ENCODE measurements at regions not wholly inside any gene's neighbourhood (a gene's known extent, or its start where the extent isn't known, plus 50 kb on each side); places are given as distances from the start of the nearest gene placed in this dataset.
"Not testable (repeated sequence)": the region's sequence is repeated elsewhere in the genome, so short reads cannot be mapped to it uniquely, and the experiment has no call there.

- DNase-seq = no peak
Measured at GRCh38 chr16:85510041-85510659, 103.0 kb upstream of the GSE1 start.

DNA sequence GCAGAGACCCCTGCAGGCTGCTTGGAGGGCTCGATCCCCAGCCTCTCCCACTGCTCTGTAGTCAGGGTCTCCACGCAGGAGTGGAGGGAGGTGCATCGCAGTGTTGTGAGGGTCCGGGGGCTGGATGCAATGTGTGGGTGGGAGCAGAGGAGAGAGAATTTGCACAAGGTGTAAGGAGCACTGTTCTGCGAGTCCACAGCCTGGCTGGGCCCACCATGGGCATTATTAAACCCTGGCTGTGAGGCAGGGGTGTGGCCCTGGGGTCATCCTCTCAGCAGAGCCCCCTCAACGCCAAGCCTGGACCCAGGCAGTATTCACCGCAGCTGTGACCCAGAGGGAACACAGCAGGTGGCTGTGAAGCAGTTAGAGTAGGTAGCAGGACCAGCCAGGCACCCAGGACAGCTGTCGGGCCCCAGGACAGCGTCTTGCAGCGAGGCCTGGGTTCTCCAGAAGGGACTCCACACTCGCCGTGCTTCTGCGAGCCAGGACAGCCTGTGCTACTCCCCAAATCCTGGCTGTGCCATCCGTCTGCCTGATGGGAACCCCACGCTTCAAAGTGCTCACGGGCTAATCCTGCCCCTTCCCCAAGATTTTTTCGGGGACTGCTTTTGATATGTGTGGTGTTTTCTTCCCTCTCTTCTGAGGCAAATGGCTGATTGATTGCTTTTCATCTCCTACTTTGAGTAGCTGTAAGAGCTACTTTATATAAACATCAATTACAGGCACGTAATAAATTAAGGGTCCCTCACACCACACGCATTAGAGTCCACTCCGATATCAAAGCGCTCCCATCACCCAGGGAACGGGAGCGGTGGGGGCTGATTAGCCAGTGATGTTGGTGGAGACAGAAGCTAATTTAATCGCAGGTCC, 100.9 kb upstream of the GSE1 start:
- DNase-seq = no peak

DNA sequence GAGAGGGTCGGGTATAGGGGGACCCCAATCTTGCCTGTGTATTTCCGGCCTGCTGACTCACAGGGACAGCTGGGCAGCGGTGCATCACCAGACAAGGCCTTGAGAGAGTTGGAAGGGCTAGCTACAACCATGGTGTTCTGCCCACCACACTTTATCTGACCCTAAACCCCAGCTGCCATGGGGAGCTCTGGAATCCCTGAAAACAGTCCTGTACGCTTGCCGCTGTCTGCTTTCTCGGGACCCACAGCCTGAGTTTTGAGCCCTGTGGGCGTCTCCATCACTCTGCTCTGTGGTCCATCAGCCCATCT, 100.4 kb upstream of the GSE1 start:
- no peak for DNase-seq

- no peak for DNase-seq
Measured at GRCh38 chr16:85513180-85513579, 99.9 kb upstream of the GSE1 start.

- no peak for DNase-seq
Measured at GRCh38 chr16:85513649-85514048, 99.5 kb upstream of the GSE1 start.

- DNase-seq = no peak
Measured at GRCh38 chr16:85514295-85514597, 98.9 kb upstream of the GSE1 start.

DNA sequence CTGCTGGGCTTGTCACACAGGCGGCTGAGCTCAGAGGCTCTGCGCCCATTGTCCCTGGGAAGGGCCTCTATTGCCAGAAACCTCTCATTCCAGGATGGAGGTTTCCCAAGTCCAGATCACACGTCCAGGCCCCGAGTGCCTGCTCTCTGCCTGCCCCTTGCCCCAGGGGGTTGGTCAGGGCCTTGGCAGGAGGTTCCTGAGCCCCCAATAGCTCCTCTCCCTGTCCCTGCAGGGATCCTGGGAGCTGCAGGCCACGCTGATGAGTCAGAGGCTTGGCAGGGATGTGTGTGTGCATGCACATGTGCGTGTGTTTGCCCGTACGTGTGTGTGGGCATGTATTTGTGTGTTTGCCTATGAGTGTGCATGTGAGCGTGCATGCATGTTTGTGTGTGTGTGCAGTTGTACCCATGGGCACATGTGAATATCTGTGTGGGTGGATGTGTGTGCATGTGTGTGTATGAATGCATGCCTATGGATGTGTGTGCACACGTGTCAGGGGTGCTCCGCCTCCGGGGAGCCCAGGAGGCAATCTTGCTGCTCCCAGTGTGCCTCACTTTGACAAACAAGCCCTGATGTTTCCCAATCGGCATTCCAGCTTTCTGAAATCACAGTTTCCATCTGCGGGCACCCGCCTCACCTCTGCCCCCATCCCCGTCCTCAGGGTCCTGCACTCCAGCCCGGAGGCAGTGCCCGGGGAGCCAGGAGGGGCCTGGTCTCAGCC, 98.4 kb upstream of the GSE1 start:
- peak; percentile 32 for DNase-seq

GRCh38 chr16:85515319-85515745, 97.8 kb upstream of the GSE1 start:
- no peak for DNase-seq

GRCh38 chr16:85515830-85516397, 97.2 kb upstream of the GSE1 start:
- DNase-seq = no peak

GRCh38 chr16:85517154-85517553, 96.0 kb upstream of the GSE1 start:
- DNase-seq = no peak

DNA sequence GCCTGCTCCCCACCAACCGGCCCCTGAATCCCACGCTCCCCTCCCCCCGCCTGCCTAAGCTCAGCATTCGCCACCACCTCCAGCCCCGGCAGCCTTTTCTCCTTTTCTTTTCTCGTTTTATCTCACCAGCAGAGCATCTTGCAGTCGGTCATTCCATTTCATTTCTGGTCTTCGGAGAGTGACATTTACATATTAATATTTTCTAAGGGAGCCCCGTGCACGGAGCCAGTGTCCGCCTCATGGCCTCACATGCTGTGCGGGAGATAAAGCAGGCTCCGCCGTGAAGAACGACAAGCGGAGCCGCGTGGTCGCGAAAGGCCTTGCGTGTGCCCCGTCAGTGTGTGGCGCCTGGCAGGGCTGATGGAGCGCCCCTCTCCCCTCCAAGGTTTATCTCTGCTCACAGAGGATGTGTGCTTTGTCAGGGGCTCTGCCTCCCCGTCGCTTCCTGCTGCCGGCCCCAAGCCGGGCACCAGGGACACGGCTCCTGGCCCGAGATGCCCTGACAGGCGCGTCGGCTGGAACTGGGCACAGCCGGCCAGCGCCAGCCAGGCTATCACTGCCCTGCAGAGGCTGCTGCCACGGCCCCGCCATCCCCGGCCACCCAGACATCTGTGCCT, 95.5 kb upstream of the GSE1 start:
- no peak for DNase-seq

DNA sequence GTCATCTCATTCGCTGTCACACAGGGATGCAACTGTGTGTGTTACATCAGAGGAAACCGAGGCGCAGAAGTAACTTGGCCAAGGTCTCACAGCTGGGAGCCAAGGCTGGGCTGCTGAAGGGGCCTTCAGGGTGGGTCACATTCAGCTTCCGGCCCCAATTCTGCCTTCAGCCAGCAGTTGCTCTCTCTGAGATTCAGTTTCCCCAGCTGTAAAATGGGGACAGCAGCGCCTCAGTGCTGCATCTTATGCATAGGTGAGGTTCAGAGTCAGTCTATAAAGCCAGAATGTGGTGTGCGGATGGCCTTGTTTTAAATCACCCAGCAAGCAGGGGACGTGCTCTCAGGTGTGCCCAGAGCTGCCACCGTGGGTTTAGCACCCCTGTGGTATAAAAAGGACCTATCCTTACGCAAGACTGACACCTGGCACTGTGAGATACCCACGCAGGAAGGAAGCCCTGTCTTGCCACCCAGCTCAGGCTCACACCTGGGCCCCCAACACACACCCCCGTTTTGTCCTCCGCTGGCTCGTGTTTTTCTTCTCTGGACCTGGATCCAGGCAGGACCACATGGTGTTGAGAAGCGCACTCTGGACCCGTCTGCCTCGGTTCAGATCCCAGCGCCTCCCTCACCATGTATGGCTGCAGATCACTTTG, 94.6 kb upstream of the GSE1 start:
- DNase-seq = no peak

DNA sequence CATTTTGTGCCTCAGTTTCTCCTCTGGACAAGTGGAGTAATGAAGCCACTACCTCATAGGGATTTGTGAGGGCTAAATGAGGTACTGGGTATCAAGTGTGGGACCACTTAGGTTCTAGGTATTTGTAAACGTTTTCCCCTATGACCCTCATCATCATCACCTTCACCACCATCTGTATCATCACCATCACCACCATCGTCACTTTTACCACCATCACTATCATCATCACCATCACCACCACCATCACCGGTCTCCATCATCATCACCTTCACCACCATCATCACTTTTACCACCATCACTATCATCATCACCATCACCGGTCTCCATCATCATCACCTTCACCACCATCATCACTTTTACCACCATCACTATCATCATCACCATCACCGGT, 94.1 kb upstream of the GSE1 start:
- DNase-seq = not testable (repeated sequence)

- DNase-seq = no peak
Measured at GRCh38 chr16:85519540-85520231, 93.4 kb upstream of the GSE1 start.

- no peak for DNase-seq
Measured at GRCh38 chr16:85520853-85521521, 92.1 kb upstream of the GSE1 start.

DNA sequence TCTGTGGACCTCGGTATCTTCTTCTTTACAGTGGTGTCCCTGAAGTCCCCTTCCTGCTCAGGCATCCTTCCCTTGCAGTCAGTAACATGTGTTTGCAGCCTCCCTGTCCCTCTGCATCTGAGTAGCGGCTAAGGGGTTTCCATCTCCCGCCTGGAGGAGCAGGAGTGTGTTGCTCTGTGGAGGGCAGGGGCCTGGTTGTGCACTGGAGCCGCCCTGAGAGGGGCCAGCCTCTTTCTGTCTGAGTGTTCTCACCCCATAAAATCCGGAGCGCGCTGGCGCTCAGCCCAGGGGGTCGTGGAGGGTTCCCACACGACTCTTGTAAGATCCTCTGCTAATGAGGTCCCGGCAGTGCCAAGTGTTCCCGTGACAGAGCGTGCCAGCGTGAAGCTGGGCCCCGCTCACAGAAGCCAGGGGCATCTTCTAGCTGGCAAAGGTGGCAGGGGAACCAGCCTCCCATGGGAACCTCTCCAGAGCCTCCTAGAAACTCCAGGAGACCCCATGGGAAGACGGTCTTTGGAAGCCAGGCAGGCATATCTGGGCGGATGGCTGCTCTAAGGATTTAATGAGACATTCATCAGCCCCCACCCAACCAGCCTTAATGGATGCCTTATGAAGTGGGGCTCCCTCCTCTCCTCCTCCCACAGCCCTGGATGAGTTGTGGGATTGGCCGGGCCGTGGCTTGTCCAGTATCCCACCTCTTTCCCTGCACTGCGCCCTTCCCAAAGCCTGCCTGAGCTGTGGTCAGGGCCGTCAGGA, 91.4 kb upstream of the GSE1 start:
- DNase-seq = no peak

- no peak for DNase-seq
Measured at GRCh38 chr16:85522308-85522841, 90.7 kb upstream of the GSE1 start.

DNA sequence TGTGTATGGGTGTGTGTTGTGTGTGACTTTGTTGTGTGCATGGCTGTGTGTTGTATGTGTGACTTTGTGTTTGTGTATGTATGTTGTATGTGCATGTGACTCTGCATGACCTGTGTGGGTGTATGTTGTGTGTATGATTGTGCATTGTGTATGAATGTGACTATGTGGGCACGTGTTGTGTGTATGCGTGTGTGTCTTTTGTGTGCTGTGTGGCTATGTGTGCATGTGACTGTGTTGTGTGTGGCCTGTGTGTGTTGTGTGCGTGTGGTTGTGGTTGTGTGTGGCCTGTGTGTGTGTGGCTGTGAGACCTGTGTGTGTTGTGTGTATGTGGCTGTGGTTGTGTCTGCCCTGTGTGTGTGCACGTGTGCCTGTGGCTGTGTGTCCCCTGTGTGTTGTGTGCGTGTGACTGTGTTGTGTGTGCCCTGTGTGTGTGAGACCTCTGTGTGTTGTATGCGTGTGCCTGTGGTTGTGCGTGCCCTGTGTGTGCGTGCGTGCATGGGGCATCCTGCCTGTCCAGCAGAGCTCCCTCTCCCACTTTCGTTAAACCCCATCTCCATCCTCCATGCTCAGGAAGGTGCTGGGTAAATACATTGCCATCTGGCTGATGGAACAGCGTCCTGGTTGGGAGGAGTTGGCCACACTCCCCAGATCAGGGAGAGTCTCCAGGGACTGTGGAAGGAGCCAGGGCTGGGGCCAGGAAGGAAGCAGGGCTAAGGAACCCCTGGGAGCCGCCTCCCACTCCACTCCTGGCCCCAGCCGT, 90.1 kb upstream of the GSE1 start:
- no peak for DNase-seq

DNA sequence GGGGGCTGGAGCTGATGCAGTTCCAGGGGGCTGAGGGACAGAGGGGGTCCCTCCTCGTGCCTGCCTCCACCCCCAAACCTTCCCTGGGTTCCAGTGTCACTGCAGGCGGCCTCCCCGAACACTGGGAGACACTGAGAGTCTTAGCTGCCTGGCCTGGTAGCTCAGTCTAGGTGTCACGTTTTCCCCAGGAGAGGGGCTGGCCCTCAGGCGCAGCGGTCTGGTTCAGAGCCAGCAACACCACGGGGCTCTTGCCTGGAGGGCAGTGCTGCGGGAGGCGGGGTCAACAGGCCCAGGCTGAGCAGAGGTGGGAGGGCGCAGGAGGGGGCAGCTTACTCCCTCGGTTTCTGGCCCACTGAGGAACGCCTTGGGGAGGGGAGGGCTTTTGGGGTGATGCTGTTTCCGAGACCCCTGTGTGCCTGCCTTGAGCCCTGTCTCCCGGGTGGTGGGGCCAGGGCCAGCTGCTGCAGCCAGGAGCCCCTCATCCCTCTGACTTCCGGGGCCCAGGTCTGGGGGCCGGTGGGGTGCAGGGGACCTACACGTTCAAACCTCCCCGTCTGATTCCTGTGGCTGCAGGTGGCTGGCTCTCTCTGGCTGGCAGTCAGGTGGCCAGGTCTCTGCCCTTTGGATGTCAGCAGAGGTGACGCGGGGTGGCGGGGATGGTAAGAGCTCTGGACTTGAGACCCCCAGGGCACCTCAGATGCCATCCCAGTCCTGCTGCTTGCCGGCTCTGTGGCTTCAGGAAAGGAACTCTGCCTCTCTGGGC, 89.3 kb upstream of the GSE1 start:
- no peak for DNase-seq

Data from NCI-H2081 treated with DMSO at 0.1 percent for 48 hours (cell line).